Thyroid gland (tissue), 4 donors: ENCODE measurements at regions not wholly inside any gene's neighbourhood (a gene's known extent, or its start where the extent isn't known, plus 50 kb on each side); places are given as distances from the start of the nearest gene placed in this dataset.

Source experiments
- DNase-seq, 2 donors: peaks; one replicate each; pipeline ENCODE4 v3.0.0-alpha.2; 2019
- H3K27ac ChIP-seq, 3 donors: fragments of 200-600 bp; sonication (generic); 1 replicate in 2 of 3; 2 replicates in 1 of 3; pipeline ENCODE4 v1.5.1; 2016 to 2019; ENCODE audit warnings: mild to moderate bottlenecking in 1 of 3, moderate library complexity in 1 of 3
- H3K27me3 ChIP-seq: fragments of 200-600 bp; sonication (generic); one replicate; pipeline ENCODE4 v1.5.1; 2019
- H3K36me3 ChIP-seq, 2 donors: fragments of 200-600 bp; sonication (generic); one replicate each; pipeline ENCODE4 v1.5.1; 2016 to 2019
- H3K4me1 ChIP-seq, 2 donors: fragments of 200-600 bp; sonication (generic); one replicate each; pipeline ENCODE4 v1.5.1; 2017 to 2019
- H3K4me3 ChIP-seq, 3 donors: fragments of 200-600 bp; sonication (generic); replicated peaks in 1 of 3; 1 replicate in 2 of 3; 2 replicates in 1 of 3; pipeline ENCODE4 v1.5.1; 2016; ENCODE audit warnings: mild to moderate bottlenecking in 1 of 3
- H3K9me3 ChIP-seq: fragments of 200-600 bp; sonication (generic); one replicate; pipeline ENCODE4 v1.5.1; 2017
- CTCF ChIP-seq, 6 experiments: fragments of 200-600 bp in 3 of 6; fragments of 450-650 bp in 3 of 6; sonication (generic) in 3 of 6; IDR thresholded peaks; one replicate each; pipeline ENCODE4 v1.5.1; 2016 to 2019; ENCODE audit warnings: antibody characterized with exemption in 6 of 6, mild to moderate bottlenecking in 2 of 6, inconsistent platforms in 1 of 6, moderate library complexity in 1 of 6
- POLR2A ChIP-seq, 2 donors: fragments of 450-650 bp; IDR thresholded peaks; one replicate each; pipeline ENCODE4 v1.6.1; 2017; ENCODE audit warnings: antibody characterized with exemption in 2 of 2, mild to moderate bottlenecking in 2 of 2, moderate library complexity in 1 of 2
- WGBS, 2 donors: methylation state at CpG; one replicate each; pipeline ENCODE4 v1.1.5; 2017; 5-methylcytosine and 5-hydroxymethylcytosine counted together
- intact Hi-C: fragments of 100-400 bp; cut with DNase I; formaldehyde crosslinking; loops from one replicate; pipeline ENCODE4 v1.15.1; 2023

GRCh38 chr6:139904568-139904967 lies 530.1 kb upstream of the CITED2 start:
- H3K27me3 ChIP-seq = no peaks in the 10 kb centered on the region
- peak overlapping the region in 1 of 3 donors; percentile 48 for H3K27ac ChIP-seq
- DNase-seq = no peak
- no peaks in the 10 kb centered on the region for H3K9me3 ChIP-seq
- H3K36me3 ChIP-seq = no peaks in the 10 kb centered on the region
- no peak for TF ChIP-seq CTCF (IDR thresholded peaks at IDR 0.05)
- TF ChIP-seq POLR2A (IDR thresholded peaks at IDR 0.05) = no peak
- peaks cover 0 to 9% of the 10 kb centered on the region in 2 donors for H3K4me1 ChIP-seq
- WGBS, 2 donors = 88 to 97% methylated on average over 1 of the region's 1 CpG
- no peak overlapping the region for H3K4me3 ChIP-seq
- intact Hi-C loops = no loop called here

GRCh38 chr6:139904158-139904533 lies 529.7 kb upstream of the CITED2 start:
- intact Hi-C loops = no loop called here
- Histone ChIP-seq H3K9me3 (no peaks in the 10 kb centered on the region), H3K4me1 (peaks cover 0 to 9% of the 10 kb centered on the region in 2 donors), H3K27ac (peak overlapping the region in 1 of 3 donors; percentile 48), H3K36me3 (no peaks in the 10 kb centered on the region), H3K27me3 (no peaks in the 10 kb centered on the region), H3K4me3 (no peak overlapping the region)
- DNase-seq = no peak
- TF ChIP-seq CTCF (IDR thresholded peaks at IDR 0.05) (no peak), POLR2A (IDR thresholded peaks at IDR 0.05) (no peak)

GRCh38 chr6:139903411-139904157 lies 529.1 kb upstream of the CITED2 start:
- Histone ChIP-seq H3K4me3 (no peak overlapping the region), H3K4me1 (peaks cover 0 to 9% of the 10 kb centered on the region in 2 donors), H3K9me3 (no peaks in the 10 kb centered on the region), H3K36me3 (no peaks in the 10 kb centered on the region), H3K27ac (no peak overlapping the region), H3K27me3 (no peaks in the 10 kb centered on the region)
- TF ChIP-seq POLR2A (IDR thresholded peaks at IDR 0.05) = no peak
- no peak for TF ChIP-seq CTCF (IDR thresholded peaks at IDR 0.05)
- no peak for DNase-seq
- WGBS, 2 donors = 87 to 94% methylated on average over 2 of the region's 2 CpGs
- intact Hi-C loops = no loop called here

GRCh38 chr6:139895205-139895793 lies 520.9 kb upstream of the CITED2 start:
- intact Hi-C loops = no loop called here
- H3K27ac ChIP-seq = no peak overlapping the region
- no peaks in the 10 kb centered on the region for H3K27me3 ChIP-seq
- no peaks in the 10 kb centered on the region for H3K36me3 ChIP-seq
- TF ChIP-seq CTCF (IDR thresholded peaks at IDR 0.05) = peak in 1 of 6 experiments; percentile 23
- no peak for TF ChIP-seq POLR2A (IDR thresholded peaks at IDR 0.05)
- WGBS, 2 donors = 95 to 100% methylated on average over 1 of the region's 1 CpG
- no peaks in the 10 kb centered on the region for H3K9me3 ChIP-seq
- no peak for DNase-seq
- H3K4me1 ChIP-seq = no peaks in the 10 kb centered on the region
- H3K4me3 ChIP-seq = no peak overlapping the region

- TF ChIP-seq POLR2A (IDR thresholded peaks at IDR 0.05) = no peak
- WGBS, 2 donors = 95 to 98% methylated on average over 8 of the region's 8 CpGs
Observed at GRCh38 chr6:139894271-139894670, 519.8 kb upstream of the CITED2 start.

More at GRCh38 chr6:139894271-139894670, 519.8 kb upstream of the CITED2 start:
- DNase-seq = no peak
- no peaks in the 10 kb centered on the region for H3K27me3 ChIP-seq
- no peaks in the 10 kb centered on the region for H3K9me3 ChIP-seq
- no peaks in the 10 kb centered on the region for H3K36me3 ChIP-seq
- H3K4me1 ChIP-seq = peaks cover 0 to 4% of the 10 kb centered on the region in 2 donors
- H3K27ac ChIP-seq = no peak overlapping the region
- intact Hi-C loops = no loop called here
- H3K4me3 ChIP-seq = no peak overlapping the region
